Erythroblast (primary cell): ENCODE measurements at regions not wholly inside any gene's neighbourhood (a gene's known extent, or its start where the extent isn't known, plus 50 kb on each side); places are given as distances from the start of the nearest gene placed in this dataset.

Experiments used
- DNase-seq, 2 experiments: peaks; one replicate each; lab custom pipeline; 2025; lab: John Stamatoyannopoulos, UW
- GATA1 ChIP-seq: IDR thresholded peaks from 2 replicates; pipeline ENCODE4 v1.6.1; 2011; ENCODE audit warnings: low read depth, mild to moderate bottlenecking, control low read depth, low read length, moderate library complexity
- POLR2A ChIP-seq: IDR thresholded peaks from 2 replicates; pipeline ENCODE4 v1.6.1; 2011; ENCODE audit warnings: mild to moderate bottlenecking, low read length

- no peak for TF ChIP-seq GATA1
- no peak for TF ChIP-seq POLR2A
Measured at GRCh38 chr4:22070256-22070655, 121.7 kb upstream of the KCNIP4 start.

GRCh38 chr4:22063613-22064012 lies 115.0 kb upstream of the KCNIP4 start:
- TF ChIP-seq POLR2A: no peak
- TF ChIP-seq GATA1: no peak

More at GRCh38 chr4:22070256-22070655, 121.7 kb upstream of the KCNIP4 start:
- DNase-seq: no peak

GRCh38 chr4:22062676-22063075 lies 114.1 kb upstream of the KCNIP4 start:
- DNase-seq: no peak
- no peak for TF ChIP-seq GATA1
- no peak for TF ChIP-seq POLR2A

More at GRCh38 chr4:22063613-22064012, 115.0 kb upstream of the KCNIP4 start:
- no peak for DNase-seq

GRCh38 chr4:22055954-22056353 lies 107.4 kb upstream of the KCNIP4 start:
- TF ChIP-seq GATA1 (no peak), POLR2A (no peak)
- DNase-seq: no peak

GRCh38 chr4:22052076-22052475 lies 103.5 kb upstream of the KCNIP4 start:
- no peak for TF ChIP-seq POLR2A
- no peak for TF ChIP-seq GATA1
- no peak for DNase-seq

GRCh38 chr4:22048323-22048722 lies 99.8 kb upstream of the KCNIP4 start:
- no peak for DNase-seq
- TF ChIP-seq POLR2A: no peak
- TF ChIP-seq GATA1: no peak

- TF ChIP-seq POLR2A (no peak), GATA1 (no peak)
- no peak for DNase-seq
Measured at GRCh38 chr4:22047793-22048192, 99.2 kb upstream of the KCNIP4 start.

- DNase-seq: no peak
- TF ChIP-seq POLR2A (no peak), GATA1 (no peak)
Measured at GRCh38 chr4:22045051-22045630, 96.6 kb upstream of the KCNIP4 start.

- DNase-seq: no peak
- TF ChIP-seq POLR2A: no peak
- TF ChIP-seq GATA1: no peak
Measured at GRCh38 chr4:22031423-22031822, 82.9 kb upstream of the KCNIP4 start.

GRCh38 chr4:22030881-22031280 lies 82.3 kb upstream of the KCNIP4 start:
- DNase-seq: no peak
- no peak for TF ChIP-seq GATA1
- no peak for TF ChIP-seq POLR2A

- TF ChIP-seq POLR2A: no peak
- no peak for TF ChIP-seq GATA1
- no peak for DNase-seq
Measured at GRCh38 chr4:22030307-22030706, 81.7 kb upstream of the KCNIP4 start.

GRCh38 chr4:22029803-22030202 lies 81.2 kb upstream of the KCNIP4 start:
- no peak for DNase-seq
- TF ChIP-seq GATA1 (no peak), POLR2A (no peak)

- TF ChIP-seq POLR2A (no peak), GATA1 (no peak)
- no peak for DNase-seq
Measured at GRCh38 chr4:22021106-22021505, 72.5 kb upstream of the KCNIP4 start.

GRCh38 chr4:22020129-22020528 lies 71.6 kb upstream of the KCNIP4 start:
- TF ChIP-seq GATA1: no peak
- TF ChIP-seq POLR2A: no peak
- DNase-seq: no peak

GRCh38 chr4:22019676-22020075 lies 71.1 kb upstream of the KCNIP4 start:
- no peak for TF ChIP-seq POLR2A
- no peak for TF ChIP-seq GATA1
- DNase-seq: no peak

GRCh38 chr4:22014222-22014741 lies 65.7 kb upstream of the KCNIP4 start:
- TF ChIP-seq GATA1 (no peak), POLR2A (no peak)
- no peak for DNase-seq
